OCI-LY7 (cell line): ENCODE measurements at regions not wholly inside any gene's neighbourhood (a gene's known extent, or its start where the extent isn't known, plus 50 kb on each side); places are given as distances from the start of the nearest gene placed in this dataset.
"Not testable (repeated sequence)": the region's sequence is repeated elsewhere in the genome, so short reads cannot be mapped to it uniquely, and the experiment has no call there.

Experiments
- BruUV-seq: library from RNA; stranded (reverse); fragments of 400-500 nt; replicated peaks from 2 replicates; lab custom pipeline; 2021; lab: Mats Ljungman, UMichigan
- CTCF ChIA-PET: fragments of 300-600 bp; sonication (Branson Sonifier 250); formaldehyde crosslinking; loops from one replicate; lab custom pipeline; 2022; ENCODE audit warnings: antibody characterized with exemption; ENCODE audit not compliant: unreplicated experiment; lab: Charles Lee
- POLR2A ChIA-PET: fragments of 300-600 bp; sonication (Branson Sonifier 250); formaldehyde crosslinking; loops from one replicate; lab custom pipeline; 2022; ENCODE audit warnings: antibody characterized with exemption; lab: Charles Lee
- DNase-seq: peaks from one replicate; pipeline ENCODE4 v3.0.0-alpha.2; 2015; ENCODE audit warnings: low spot score
- H2AFZ ChIP-seq: fragments of 200-600 bp; sonication (generic), shearing (Covaris generic); 2 replicates; pipeline ENCODE4 v1.6.1; 2014; ENCODE audit warnings: mild to moderate bottlenecking, antibody characterized with exemption, low read length, moderate library complexity
- H3K27ac ChIP-seq: fragments of 200-600 bp; sonication (generic); 2 replicates; pipeline ENCODE4 v1.5.1; 2014; ENCODE audit warnings: mixed run types, low read depth, mild to moderate bottlenecking, moderate library complexity, low read length, inconsistent platforms; ENCODE audit not compliant: poor library complexity, severe bottlenecking
- H3K36me3 ChIP-seq: fragments of 200-600 bp; sonication (generic); 2 replicates; pipeline ENCODE4 v1.6.1; 2014; ENCODE audit warnings: mild to moderate bottlenecking, antibody characterized with exemption, low read length, moderate library complexity, mixed read lengths; ENCODE audit not compliant: insufficient read depth
- H3K4me1 ChIP-seq: fragments of 200-600 bp; sonication (generic); 2 replicates; pipeline ENCODE4 v1.5.1; 2014; ENCODE audit warnings: mild to moderate bottlenecking, low read length; ENCODE audit not compliant: insufficient read depth, poor library complexity, severe bottlenecking
- H3K4me2 ChIP-seq: fragments of 200-600 bp; sonication (generic); 2 replicates; pipeline ENCODE4 v1.6.1; 2014; ENCODE audit warnings: mild to moderate bottlenecking, low read length
- H3K4me3 ChIP-seq: fragments of 200-600 bp; sonication (generic); 2 replicates; pipeline ENCODE4 v1.5.1; 2014; ENCODE audit warnings: mild to moderate bottlenecking, low read depth, low read length; ENCODE audit not compliant: poor library complexity, severe bottlenecking
- H3K79me2 ChIP-seq: fragments of 200-600 bp; sonication (generic); 2 replicates; pipeline ENCODE4 v1.6.1; 2016; ENCODE audit warnings: low read depth, mild to moderate bottlenecking, low read length, moderate library complexity, mixed read lengths; ENCODE audit not compliant: insufficient read depth
- H3K9me2 ChIP-seq: fragments of 200-600 bp; sonication (generic); 2 replicates; pipeline ENCODE4 v1.6.1; 2016; ENCODE audit warnings: mild to moderate bottlenecking, low read length, mixed read lengths; ENCODE audit not compliant: insufficient read depth
- H3K9me3 ChIP-seq: fragments of 200-600 bp; sonication (generic); 2 replicates; pipeline ENCODE4 v1.6.1; 2014; ENCODE audit warnings: mild to moderate bottlenecking, mixed run types, low read length, mixed read lengths
- H4K20me1 ChIP-seq: fragments of 200-600 bp; sonication (generic); 2 replicates; pipeline ENCODE4 v1.6.1; 2014; ENCODE audit warnings: mild to moderate bottlenecking, antibody characterized with exemption, low read length, moderate library complexity, mixed read lengths; ENCODE audit not compliant: insufficient read depth
- CTCF ChIP-seq: fragments of 200-600 bp; sonication (generic); conservative IDR thresholded peaks from 2 replicates; pipeline ENCODE4 v1.5.1; 2014; ENCODE audit warnings: mild to moderate bottlenecking, antibody characterized with exemption, low read length, moderate library complexity, mixed read lengths
- EZH2phosphoT487 ChIP-seq: fragments of 200-600 bp; sonication (generic); IDR thresholded peaks from 2 replicates; pipeline ENCODE4 v1.6.1; 2018; ENCODE audit warnings: low read depth, borderline replicate concordance, mild to moderate bottlenecking, mixed run types, antibody characterized with exemption, low read length, moderate library complexity, mixed read lengths
- intact Hi-C: fragments of 100-400 bp; cut with micrococcal nuclease; formaldehyde crosslinking; loops from one replicate; pipeline ENCODE4 v1.10.0; 2022; ENCODE audit not compliant: unreplicated experiment

DNA sequence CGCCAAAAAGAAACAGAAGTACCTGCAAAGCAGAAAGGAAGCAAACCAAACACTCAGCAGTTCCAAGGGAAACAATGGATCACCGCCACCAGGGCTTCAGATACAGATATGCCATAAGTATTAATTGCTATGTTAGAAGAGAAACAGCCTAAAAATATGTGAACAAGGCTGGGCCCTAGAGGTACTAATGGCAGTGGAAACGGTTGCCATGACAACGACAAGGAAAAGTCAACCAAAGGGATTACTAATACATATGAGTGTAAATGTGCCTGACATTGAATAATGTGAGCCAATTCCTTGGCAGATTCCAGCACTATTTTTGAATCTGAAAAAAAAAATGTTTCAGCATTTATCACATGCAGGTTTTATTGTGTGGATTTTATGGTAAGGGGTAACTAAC, 75.0 kb downstream of the CAVIN4 start:
- Histone ChIP-seq H3K79me2 (no peaks in the 10 kb centered on the region), H3K9me3 (no peaks in the 10 kb centered on the region), H3K4me2 (no peak overlapping the region), H2AFZ (no peak overlapping the region), H4K20me1 (no peaks in the 10 kb centered on the region), H3K36me3 (no peaks in the 10 kb centered on the region), H3K4me1 (no peaks in the 10 kb centered on the region), H3K9me2 (no peaks in the 10 kb centered on the region), H3K27ac (no peak overlapping the region), H3K4me3 (no peak overlapping the region)
- ChIA-PET CTCF (no interaction called here), POLR2A (no interaction called here)
- TF ChIP-seq EZH2phosphoT487 (no peak), CTCF (no peak)
- intact Hi-C loops = no loop called here
- no peak for DNase-seq
- BruUV-seq = no TSS peak

GRCh38 chr9:100653643-100654334, 75.9 kb downstream of the CAVIN4 start:
- POLR2A ChIA-PET = interaction anchor here (0.6 to 0.7 kb wide), 2 partner anchors 105 to 1936 kb away, joined by 4 read pairs; no protein-coding TSS in a partner anchor
- Histone ChIP-seq H2AFZ (no peak overlapping the region), H3K9me2 (no peaks in the 10 kb centered on the region), H3K36me3 (no peaks in the 10 kb centered on the region), H4K20me1 (no peaks in the 10 kb centered on the region), H3K9me3 (no peaks in the 10 kb centered on the region), H3K27ac (no peak overlapping the region), H3K4me2 (no peak overlapping the region), H3K4me3 (no peak overlapping the region), H3K79me2 (no peaks in the 10 kb centered on the region), H3K4me1 (no peaks in the 10 kb centered on the region)
- no TSS peak for BruUV-seq
- intact Hi-C loops = no loop called here
- CTCF ChIA-PET = no interaction called here
- TF ChIP-seq EZH2phosphoT487 (no peak), CTCF (no peak)
- no peak for DNase-seq

DNA sequence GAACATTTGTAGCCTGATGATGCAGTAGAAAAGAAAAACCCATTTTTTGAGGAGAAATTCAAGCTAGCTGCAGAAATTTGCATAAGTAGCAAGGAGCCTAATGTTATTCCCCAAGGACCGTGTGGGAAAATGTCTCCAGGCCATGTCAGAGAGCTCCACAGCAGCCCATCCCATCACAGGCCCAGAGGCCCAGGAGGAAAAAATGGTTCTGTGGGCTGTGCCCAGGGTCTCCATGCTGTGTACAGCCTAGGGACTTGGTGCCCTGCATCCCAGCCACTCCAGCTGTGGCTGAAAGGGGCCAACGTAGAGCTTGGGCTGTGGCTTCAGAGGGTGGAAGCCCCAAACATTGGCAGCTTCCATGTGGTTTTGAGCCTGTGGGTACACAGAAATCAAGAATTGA, 79.0 kb downstream of the CAVIN4 start:
- POLR2A ChIA-PET, DNase-seq, H3K9me2 ChIP-seq, BruUV-seq, CTCF ChIA-PET, H3K27ac ChIP-seq, H3K79me2 ChIP-seq, H2AFZ ChIP-seq, H3K4me1 ChIP-seq, H3K4me2 ChIP-seq, H3K36me3 ChIP-seq, intact Hi-C loops, H3K4me3 ChIP-seq, H3K9me3 ChIP-seq, H4K20me1 ChIP-seq: not testable (repeated sequence)
